HepG2 (cell line): ENCODE measurements at regions not wholly inside any gene's neighbourhood (a gene's known extent, or its start where the extent isn't known, plus 50 kb on each side); places are given as distances from the start of the nearest gene placed in this dataset.
A peak's percentile ranks its signal among the peaks of the same experiment; 100 is the strongest.

Source experiments
- ATAC-seq: fragments of 200-7000 bp; cut with Tn5 transposase; 3 replicates; pipeline ENCODE4 v1.9.1; 2020; ENCODE audit warnings: mild to moderate bottlenecking, moderate library complexity
- BruUV-seq: library from RNA; stranded (reverse); fragments of 400-500 nt; replicated peaks from 2 replicates; lab custom pipeline; 2021; lab: Mats Ljungman, UMichigan
- CTCF ChIA-PET: fragments of 300-600 bp; formaldehyde crosslinking; extraction: SDS; loops from one replicate; lab custom pipeline; 2021; ENCODE audit warnings: low total read pairs, inconsistent platforms, low intra/inter-chr PET ratio; lab: Yijun Ruan, JAX
- POLR2A ChIA-PET: fragments of 350-600 bp; sonication (Branson Sonifier 250); formaldehyde crosslinking; loops from one replicate; lab custom pipeline; 2020; ENCODE audit warnings: antibody characterized with exemption, inconsistent platforms; lab: Yijun Ruan, JAX
- DNase-seq: peaks from one replicate; pipeline ENCODE4 v3.0.0-alpha.2; 2015; ENCODE audit warnings: low spot score
- FAIRE-seq: peaks from 3 replicates; lab custom pipeline; 2011; peaks lifted over from hg19 to GRCh38; lab: Jason Lieb, UNC
- H2AFZ ChIP-seq: one replicate; pipeline ENCODE4 v1.6.1; 2011; ENCODE audit warnings: low read length, inconsistent platforms
- H3K27ac ChIP-seq: fragments of 300-600 bp; 3 replicates; pipeline ENCODE4 v1.8.0; 2011; ENCODE audit warnings: mixed run types, mild to moderate bottlenecking, mixed read lengths, low read length, inconsistent platforms; ENCODE audit not compliant: insufficient read depth; ENCODE audit errors: extremely low read length
- H3K27me3 ChIP-seq, 2 experiments: fragments of 200-600 bp in 1 of 2; 2 replicates in 1 of 2; 3 replicates in 1 of 2; pipeline versions ENCODE4 v1.6.0 to v1.8.0; 2011; ENCODE audit warnings: low read length in 2 of 2, mild to moderate bottlenecking in 2 of 2, moderate library complexity in 2 of 2, inconsistent platforms in 1 of 2; ENCODE audit not compliant: insufficient read depth in 2 of 2, control insufficient read depth in 1 of 2
- H3K36me3 ChIP-seq, 2 experiments: fragments of 200-600 bp in 1 of 2; replicated peaks in 1 of 2; 2 replicates in 1 of 2; 3 replicates in 1 of 2; pipeline versions ENCODE4 v1.5.1 to v1.8.0; 2011; ENCODE audit warnings: low read length in 2 of 2, inconsistent platforms in 1 of 2; ENCODE audit not compliant: insufficient read depth in 2 of 2, control insufficient read depth in 1 of 2
- H3K4me1 ChIP-seq: 2 replicates; pipeline ENCODE4 v1.5.1; 2012; ENCODE audit warnings: low read length, inconsistent platforms; ENCODE audit not compliant: insufficient read depth
- H3K4me2 ChIP-seq: 2 replicates; pipeline ENCODE4 v1.6.0; 2011; ENCODE audit warnings: low read depth, low read length, inconsistent platforms
- H3K4me3 ChIP-seq, 3 experiments: fragments of 200-600 bp in 1 of 3; sonication (generic), shearing (Covaris generic) in 1 of 3; replicated peaks in 1 of 3; 2 replicates each; pipeline ENCODE4 v1.5.1; 2011 to 2016; ENCODE audit warnings: low read length in 3 of 3, inconsistent platforms in 2 of 3, low read depth in 2 of 3, mild to moderate bottlenecking in 2 of 3, control low read depth in 1 of 3, mixed read lengths in 1 of 3; ENCODE audit not compliant: insufficient read depth in 1 of 3
- H3K79me2 ChIP-seq: one replicate; pipeline ENCODE4 v1.6.1; 2011; ENCODE audit warnings: low read length, inconsistent platforms; ENCODE audit not compliant: insufficient read depth
- H3K9ac ChIP-seq: 2 replicates; pipeline ENCODE4 v1.6.0; 2011; ENCODE audit warnings: mild to moderate bottlenecking, low read depth, low read length, inconsistent platforms; ENCODE audit not compliant: insufficient read depth
- H3K9me3 ChIP-seq: 2 replicates; pipeline ENCODE4 v1.5.1; 2012; ENCODE audit warnings: mild to moderate bottlenecking, low read length
- H4K20me1 ChIP-seq: 2 replicates; pipeline ENCODE4 v1.6.0; 2011; ENCODE audit warnings: inconsistent platforms, mild to moderate bottlenecking, low read length, moderate library complexity; ENCODE audit not compliant: insufficient read depth
- AKAP8 ChIP-seq: sonication (generic); formaldehyde crosslinking; IDR thresholded peaks from 2 replicates; pipeline ENCODE4 v1.5.1; 2020; ENCODE audit warnings: mild to moderate bottlenecking, missing genetic modification reagents
- CBX5 ChIP-seq: sonication (generic); formaldehyde crosslinking; IDR thresholded peaks from 2 replicates; pipeline ENCODE4 v1.4.0; 2020; ENCODE audit warnings: missing genetic modification reagents, borderline replicate concordance
- FOXP1 ChIP-seq, 2 experiments: fragments of 450-650 bp in 1 of 2; IDR thresholded peaks; 2 replicates each; pipeline ENCODE4 v1.6.1; 2017 to 2018; ENCODE audit warnings: antibody characterized with exemption in 1 of 2
- KLF15 ChIP-seq: sonication (generic); formaldehyde crosslinking; IDR thresholded peaks from 2 replicates; pipeline ENCODE4 v1.8.1; 2023; ENCODE audit warnings: borderline replicate concordance, mild to moderate bottlenecking, inconsistent platforms, missing genetic modification reagents, mixed read lengths
- MTA1 ChIP-seq: sonication (generic); formaldehyde crosslinking; IDR thresholded peaks from 2 replicates; pipeline ENCODE4 v1.4.0; 2020; ENCODE audit warnings: missing genetic modification reagents, mild to moderate bottlenecking, borderline replicate concordance
- NFAT5 ChIP-seq: sonication (generic); formaldehyde crosslinking; IDR thresholded peaks from 2 replicates; pipeline ENCODE4 v1.4.0; 2020; ENCODE audit warnings: missing genetic modification reagents
- NFE2L2 ChIP-seq: fragments of 150-350 bp; IDR thresholded peaks from 2 replicates; pipeline ENCODE4 v1.6.1; 2014; ENCODE audit warnings: low read length
- TARDBP ChIP-seq: sonication (generic); formaldehyde crosslinking; IDR thresholded peaks from 2 replicates; pipeline ENCODE4 v1.8.0; 2022; ENCODE audit warnings: mild to moderate bottlenecking, missing genetic modification reagents
- ZFP1 ChIP-seq: IDR thresholded peaks from 2 replicates; pipeline ENCODE4 v1.6.1; 2016
- ZNF101 ChIP-seq: sonication (generic); formaldehyde crosslinking; IDR thresholded peaks from 2 replicates; pipeline ENCODE4 v1.4.0; 2020; ENCODE audit warnings: mild to moderate bottlenecking, low read depth, missing genetic modification reagents, borderline replicate concordance
- ZNF574 ChIP-seq: sonication (generic); formaldehyde crosslinking; IDR thresholded peaks from 2 replicates; pipeline ENCODE4 v1.4.0; 2020; ENCODE audit warnings: missing genetic modification reagents
- ZNF879 ChIP-seq: sonication (generic); formaldehyde crosslinking; IDR thresholded peaks from 2 replicates; pipeline ENCODE4 v1.8.1; 2023; ENCODE audit warnings: missing genetic modification reagents
- WGBS: methylation state at CpG from one replicate; pipeline ENCODE4 v1.1.6; 2017; ENCODE audit warnings: low lambda C conversion rate; 5-methylcytosine and 5-hydroxymethylcytosine counted together
- in situ Hi-C: cut with HindIII; loops from 2 replicates; pipeline ENCODE4 v1.10.0; 2017; ENCODE audit warnings: low pct_unique_long_range_greater_than_20kb; ENCODE audit not compliant: extremely low pct_ligation_motif_present
- intact Hi-C: fragments of 100-400 bp; cut with micrococcal nuclease; formaldehyde crosslinking; loops from one replicate; pipeline ENCODE4 v1.10.0; 2022; ENCODE audit not compliant: unreplicated experiment
- TF ChIP-seq, protein P1 (sequence below): sonication (generic); formaldehyde crosslinking; IDR thresholded peaks from 2 replicates; pipeline ENCODE4 v1.4.0; 2020; ENCODE audit warnings: missing genetic modification reagents, borderline replicate concordance

GRCh38 chr2:58543442-58543841 is 302.3 kb upstream of the FANCL start (continued):
- TF ChIP-seq NFAT5 (CRISPR knock-in tag) (no peak), MTA1 (no peak)

DNA sequence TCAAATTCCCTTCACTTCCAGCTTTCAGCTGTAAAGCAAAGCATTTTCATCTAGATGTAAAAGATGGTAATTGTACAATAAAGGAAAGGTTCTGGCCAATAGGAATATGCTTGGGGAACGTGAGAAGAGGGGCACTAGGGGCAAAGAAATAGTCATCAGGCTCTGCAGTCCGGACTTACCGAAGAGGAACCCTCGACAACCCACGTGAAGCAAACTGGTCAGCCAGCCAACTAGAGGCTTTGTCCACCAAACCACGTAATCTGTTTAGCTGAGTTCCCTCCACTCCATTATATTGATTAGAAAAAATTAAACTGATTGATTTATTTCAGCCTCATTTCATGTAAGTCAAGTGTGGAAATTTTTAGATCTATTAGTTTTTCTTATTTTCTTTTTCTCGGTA is 300.4 kb upstream of the FANCL start:
- Histone ChIP-seq H3K27ac (no peak overlapping the region), H3K9me3 (no peaks in the 10 kb centered on the region), H4K20me1 (no peaks in the 10 kb centered on the region), H3K27me3 (no peaks in the 10 kb centered on the region), H3K79me2 (no peaks in the 10 kb centered on the region), H3K4me1 (no peaks in the 10 kb centered on the region), H3K36me3 (no peaks in the 10 kb centered on the region), H3K9ac (no peak overlapping the region), H3K4me3 (no peak overlapping the region), H3K4me2 (no peak overlapping the region), H2AFZ (peak overlapping the region; percentile 51)
- ATAC-seq (no peak), DNase-seq (no peak), FAIRE-seq (no peak)
- 11% methylated on average over 7 of the region's 7 CpGs for WGBS
- in situ Hi-C loops: no loop called here
- POLR2A ChIA-PET: no interaction called here
- no TSS peak for BruUV-seq
- CTCF ChIA-PET: no interaction called here
- intact Hi-C loops: no loop called here
- no peak for TF ChIP-seq ZNF574 (CRISPR knock-in tag)
- no peak for TF ChIP-seq TARDBP (CRISPR knock-in tag)
- TF ChIP-seq, protein P1, sequence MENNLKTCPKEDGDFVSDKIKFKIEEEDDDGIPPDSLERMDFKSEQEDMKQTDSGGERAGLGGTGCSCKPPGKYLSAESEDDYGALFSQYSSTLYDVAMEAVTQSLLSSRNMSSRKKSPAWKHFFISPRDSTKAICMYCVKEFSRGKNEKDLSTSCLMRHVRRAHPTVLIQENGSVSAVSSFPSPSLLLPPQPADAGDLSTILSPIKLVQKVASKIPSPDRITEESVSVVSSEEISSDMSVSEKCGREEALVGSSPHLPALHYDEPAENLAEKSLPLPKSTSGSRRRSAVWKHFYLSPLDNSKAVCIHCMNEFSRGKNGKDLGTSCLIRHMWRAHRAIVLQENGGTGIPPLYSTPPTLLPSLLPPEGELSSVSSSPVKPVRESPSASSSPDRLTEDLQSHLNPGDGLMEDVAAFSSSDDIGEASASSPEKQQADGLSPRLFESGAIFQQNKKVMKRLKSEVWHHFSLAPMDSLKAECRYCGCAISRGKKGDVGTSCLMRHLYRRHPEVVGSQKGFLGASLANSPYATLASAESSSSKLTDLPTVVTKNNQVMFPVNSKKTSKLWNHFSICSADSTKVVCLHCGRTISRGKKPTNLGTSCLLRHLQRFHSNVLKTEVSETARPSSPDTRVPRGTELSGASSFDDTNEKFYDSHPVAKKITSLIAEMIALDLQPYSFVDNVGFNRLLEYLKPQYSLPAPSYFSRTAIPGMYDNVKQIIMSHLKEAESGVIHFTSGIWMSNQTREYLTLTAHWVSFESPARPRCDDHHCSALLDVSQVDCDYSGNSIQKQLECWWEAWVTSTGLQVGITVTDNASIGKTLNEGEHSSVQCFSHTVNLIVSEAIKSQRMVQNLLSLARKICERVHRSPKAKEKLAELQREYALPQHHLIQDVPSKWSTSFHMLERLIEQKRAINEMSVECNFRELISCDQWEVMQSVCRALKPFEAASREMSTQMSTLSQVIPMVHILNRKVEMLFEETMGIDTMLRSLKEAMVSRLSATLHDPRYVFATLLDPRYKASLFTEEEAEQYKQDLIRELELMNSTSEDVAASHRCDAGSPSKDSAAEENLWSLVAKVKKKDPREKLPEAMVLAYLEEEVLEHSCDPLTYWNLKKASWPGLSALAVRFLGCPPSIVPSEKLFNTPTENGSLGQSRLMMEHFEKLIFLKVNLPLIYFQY (CRISPR knock-in tag): no peak
- TF ChIP-seq FOXP1 (IDR thresholded peaks at IDR 0.05): no peak
- TF ChIP-seq FOXP1 (CRISPR knock-in tag; IDR thresholded peaks at IDR 0.05): no peak
- no peak for TF ChIP-seq ZNF101 (CRISPR knock-in tag)
- TF ChIP-seq ZNF879: no peak
- no peak for TF ChIP-seq AKAP8
- TF ChIP-seq NFE2L2: no peak
- no peak for TF ChIP-seq CBX5 (CRISPR knock-in tag)
- TF ChIP-seq KLF15 (CRISPR knock-in tag): no peak
- no peak for TF ChIP-seq ZFP1 (CRISPR knock-in tag)
